ENCODE measurements at regions not wholly inside any gene's neighbourhood (a gene's known extent, or its start where the extent isn't known, plus 50 kb on each side); places are given as distances from the start of the nearest gene placed in this dataset.
"Not testable (repeated sequence)": the region's sequence is repeated elsewhere in the genome, so short reads cannot be mapped to it uniquely, and the experiment has no call there.

DNA sequence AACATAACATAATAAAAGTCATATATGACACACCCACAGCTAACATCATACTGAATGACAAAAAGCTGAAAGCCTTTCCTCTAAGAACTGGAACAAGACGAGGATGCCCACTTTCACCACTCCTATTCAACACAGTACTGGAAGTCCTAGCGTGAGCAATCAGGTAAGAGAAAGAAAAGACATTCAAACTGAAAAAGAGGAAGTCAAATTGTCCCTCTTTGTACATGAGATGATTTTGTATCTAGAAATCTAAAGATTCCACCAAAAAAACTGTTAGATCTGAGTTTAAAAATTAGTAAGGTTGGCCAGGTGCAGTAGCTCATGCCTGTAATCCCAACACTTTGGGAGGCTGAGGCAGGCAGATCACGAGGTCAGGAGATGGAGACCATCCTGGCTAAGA is 70.1 kb upstream of the PROKR2 start:
- not testable (repeated sequence) for DNase-seq

DNA sequence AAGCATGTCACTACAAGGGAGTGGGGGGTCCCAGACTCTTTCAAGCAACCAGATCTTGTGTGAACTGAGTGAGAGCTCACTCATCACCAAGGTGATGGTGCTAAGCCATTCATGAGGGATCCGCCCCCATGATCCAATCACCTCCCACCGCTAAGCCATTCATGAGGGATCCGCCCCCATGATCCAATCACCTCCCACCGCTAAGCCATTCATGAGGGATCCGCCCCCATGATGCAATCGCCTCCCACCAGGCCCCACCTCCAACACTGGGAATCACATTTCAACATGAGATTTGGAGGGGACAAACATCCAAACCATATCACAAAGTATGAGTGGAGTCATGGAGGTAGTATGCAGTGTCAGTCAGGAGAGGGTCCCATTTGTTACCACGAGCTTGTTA is 64.8 kb upstream of the PROKR2 start:
- not testable (repeated sequence) for DNase-seq

DNA sequence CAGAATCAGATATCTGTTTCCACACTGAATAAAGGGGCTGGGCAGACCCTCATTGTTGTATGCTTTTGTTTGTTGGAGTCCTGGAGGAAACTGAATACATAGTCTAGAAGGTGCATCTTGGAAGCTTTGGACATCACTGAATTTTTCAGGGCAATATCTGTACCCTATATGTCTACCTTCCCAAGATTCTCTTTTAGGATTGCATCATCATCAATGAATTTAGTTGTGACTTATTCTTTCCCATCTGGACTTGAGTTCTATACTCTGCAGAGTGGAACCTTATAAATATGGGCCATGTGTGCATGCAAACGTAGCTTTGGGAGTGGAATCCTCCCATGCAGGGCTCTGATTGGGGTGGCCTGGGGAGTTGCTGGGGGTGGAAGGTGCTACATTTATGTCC is 60.7 kb upstream of the PROKR2 start:
- no peak for DNase-seq

DNA sequence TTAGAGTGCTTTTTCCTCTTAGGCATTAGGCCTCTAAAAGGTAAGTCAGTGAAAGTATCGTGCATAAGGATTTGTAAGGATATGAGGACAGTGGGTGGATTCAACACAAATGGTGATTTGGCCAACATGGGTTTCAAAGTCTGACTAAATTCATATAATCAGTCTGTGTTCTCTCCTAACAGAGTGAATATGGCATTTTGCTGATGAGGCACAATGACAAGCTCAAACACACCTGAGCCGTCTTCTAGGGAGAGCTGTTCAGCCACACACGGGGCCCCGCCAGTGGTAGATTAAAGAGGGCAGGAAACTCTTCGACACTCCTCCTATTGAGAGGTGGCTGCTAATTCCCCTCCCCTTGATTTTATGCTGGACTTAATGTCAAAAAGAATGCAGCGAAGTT is 59.5 kb upstream of the PROKR2 start:
- DNase-seq: no peak

DNA sequence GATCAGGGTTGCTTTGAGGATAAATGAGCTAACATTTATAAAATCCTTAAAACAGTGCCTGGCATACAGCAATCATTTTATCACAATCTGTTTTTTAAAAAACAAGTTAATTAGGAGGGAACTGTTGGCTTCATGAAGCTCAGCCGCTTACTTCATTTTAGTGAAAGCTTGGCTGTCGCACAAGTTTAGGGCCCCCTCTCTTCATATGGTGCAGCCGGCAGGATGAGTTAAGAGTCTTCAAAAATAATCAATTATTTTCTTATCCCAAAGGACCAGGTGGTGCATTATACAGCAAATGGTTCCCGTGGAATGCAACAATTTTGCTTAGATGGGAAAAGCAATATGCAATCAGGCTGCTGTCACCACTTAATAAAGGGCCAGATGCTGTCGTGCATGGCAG is 57.4 kb upstream of the PROKR2 start:
- DNase-seq: no peak

GRCh38 chr20:5372371-5372770 is 55.6 kb upstream of the PROKR2 start:
- DNase-seq: no peak

DNA sequence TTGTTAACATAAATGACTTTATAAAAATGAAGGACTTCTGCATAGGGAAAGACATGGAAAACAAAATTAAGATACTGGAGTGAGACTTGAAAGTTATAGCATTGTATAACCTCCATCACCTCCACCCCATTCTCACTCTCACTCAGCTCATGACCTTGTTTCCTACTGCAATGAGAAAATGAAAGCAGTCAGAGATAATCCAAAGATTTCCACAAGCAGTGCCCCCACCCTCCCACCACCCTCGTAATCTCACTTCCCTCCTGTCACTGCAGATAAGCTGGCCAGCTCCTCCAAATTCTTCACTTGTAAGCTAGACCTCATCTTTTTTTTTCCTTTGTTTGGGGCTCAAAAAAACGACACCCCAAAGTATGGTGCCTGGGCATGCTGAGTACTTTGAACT is 52.9 kb upstream of the PROKR2 start:
- DNase-seq: no peak
